ENCODE measurements at regions not wholly inside any gene's neighbourhood (a gene's known extent, or its start where the extent isn't known, plus 50 kb on each side); places are given as distances from the start of the nearest gene placed in this dataset.

- no peaks in the 10 kb centered on the region for H4K20me1 ChIP-seq (ENCODE audit: insufficient read depth, low read length, poor library complexity, severe bottlenecking)
- no peaks in the 10 kb centered on the region for H3F3A ChIP-seq (ENCODE audit: low read depth)
- H3K9ac ChIP-seq (ENCODE audit: low read depth, low read length, poor library complexity, severe bottlenecking) = no peak overlapping the region
- H2AFZ ChIP-seq (ENCODE audit: low read length) = no peak overlapping the region
- no peaks in the 10 kb centered on the region for H3K36me3 ChIP-seq (ENCODE audit: insufficient read depth, low read length)
- no peaks in the 10 kb centered on the region for H3K27me3 ChIP-seq (ENCODE audit: insufficient read depth, low read length, poor library complexity, severe bottlenecking)
- no peaks in the 10 kb centered on the region for H3K9me2 ChIP-seq (replicated peaks; ENCODE audit: low read depth, low read length)
- H3K4me2 ChIP-seq (ENCODE audit: low read depth, low read length, poor library complexity, severe bottlenecking) = no peak overlapping the region
- H3K4me3 ChIP-seq (ENCODE audit: low read length, poor library complexity, severe bottlenecking) = no peak overlapping the region
- H3K9me3 ChIP-seq (ENCODE audit: insufficient read depth, low read depth, low read length) = no peaks in the 10 kb centered on the region
- no peaks in the 10 kb centered on the region for H3K79me2 ChIP-seq (ENCODE audit: insufficient read depth, low read length)
- H3K4me1 ChIP-seq (ENCODE audit: insufficient read depth, low read length, poor library complexity, severe bottlenecking) = no peaks in the 10 kb centered on the region
- TF ChIP-seq EZH2phosphoT487 (IDR thresholded peaks at IDR 0.05; ENCODE audit: borderline replicate concordance) = no peak
- TF ChIP-seq, protein P1, sequence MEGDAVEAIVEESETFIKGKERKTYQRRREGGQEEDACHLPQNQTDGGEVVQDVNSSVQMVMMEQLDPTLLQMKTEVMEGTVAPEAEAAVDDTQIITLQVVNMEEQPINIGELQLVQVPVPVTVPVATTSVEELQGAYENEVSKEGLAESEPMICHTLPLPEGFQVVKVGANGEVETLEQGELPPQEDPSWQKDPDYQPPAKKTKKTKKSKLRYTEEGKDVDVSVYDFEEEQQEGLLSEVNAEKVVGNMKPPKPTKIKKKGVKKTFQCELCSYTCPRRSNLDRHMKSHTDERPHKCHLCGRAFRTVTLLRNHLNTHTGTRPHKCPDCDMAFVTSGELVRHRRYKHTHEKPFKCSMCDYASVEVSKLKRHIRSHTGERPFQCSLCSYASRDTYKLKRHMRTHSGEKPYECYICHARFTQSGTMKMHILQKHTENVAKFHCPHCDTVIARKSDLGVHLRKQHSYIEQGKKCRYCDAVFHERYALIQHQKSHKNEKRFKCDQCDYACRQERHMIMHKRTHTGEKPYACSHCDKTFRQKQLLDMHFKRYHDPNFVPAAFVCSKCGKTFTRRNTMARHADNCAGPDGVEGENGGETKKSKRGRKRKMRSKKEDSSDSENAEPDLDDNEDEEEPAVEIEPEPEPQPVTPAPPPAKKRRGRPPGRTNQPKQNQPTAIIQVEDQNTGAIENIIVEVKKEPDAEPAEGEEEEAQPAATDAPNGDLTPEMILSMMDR (conservative IDR thresholded peaks at IDR 0.05; ENCODE audit: low read length) = no peak
These were observed 179.1 kb upstream of the ZPLD1 start for GRCh38 chr3:102255736-102256135.

DNA sequence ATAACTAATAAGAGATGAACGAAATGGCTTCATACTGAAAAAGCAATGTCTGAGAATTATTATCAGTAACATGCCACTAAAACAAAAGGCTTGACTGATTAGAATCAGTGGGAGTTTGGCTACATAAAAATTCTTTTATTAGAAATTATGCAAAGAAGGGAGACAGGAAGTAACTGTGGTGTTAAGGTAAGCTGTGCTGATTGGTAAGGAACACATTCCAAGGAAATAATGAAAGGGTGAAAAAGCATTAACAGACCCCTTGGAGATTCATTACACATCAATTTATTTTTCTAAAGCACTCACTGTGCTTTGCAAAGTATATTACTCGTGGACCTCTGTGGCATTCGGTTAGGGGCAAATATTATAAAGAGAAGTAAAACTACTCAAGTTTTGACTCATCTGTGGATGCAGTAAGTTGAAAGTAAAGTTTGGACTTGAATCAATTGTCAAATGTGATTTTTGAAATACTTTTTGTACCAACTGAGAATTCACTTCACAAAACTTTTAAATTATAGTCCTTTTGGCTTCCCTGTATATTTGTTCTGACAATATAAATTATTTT is 176.1 kb upstream of the ZPLD1 start:
- no peak overlapping the region for H3K9ac ChIP-seq (ENCODE audit: low read depth, low read length, poor library complexity, severe bottlenecking)
- H3K4me1 ChIP-seq (ENCODE audit: insufficient read depth, low read length, poor library complexity, severe bottlenecking) = no peaks in the 10 kb centered on the region
- no peak overlapping the region for H2AFZ ChIP-seq (ENCODE audit: low read length)
- no peaks in the 10 kb centered on the region for H4K20me1 ChIP-seq (ENCODE audit: insufficient read depth, low read length, poor library complexity, severe bottlenecking)
- H3F3A ChIP-seq (ENCODE audit: low read depth) = no peaks in the 10 kb centered on the region
- H3K9me2 ChIP-seq (replicated peaks; ENCODE audit: low read depth, low read length) = no peaks in the 10 kb centered on the region
- no peaks in the 10 kb centered on the region for H3K27me3 ChIP-seq (ENCODE audit: insufficient read depth, low read length, poor library complexity, severe bottlenecking)
- TF ChIP-seq, protein P1 (conservative IDR thresholded peaks at IDR 0.05; ENCODE audit: low read length) = no peak
- no peak for TF ChIP-seq EZH2phosphoT487 (IDR thresholded peaks at IDR 0.05; ENCODE audit: borderline replicate concordance)
- no peaks in the 10 kb centered on the region for H3K79me2 ChIP-seq (ENCODE audit: insufficient read depth, low read length)
- no peaks in the 10 kb centered on the region for H3K36me3 ChIP-seq (ENCODE audit: insufficient read depth, low read length)
- H3K4me3 ChIP-seq (ENCODE audit: low read length, poor library complexity, severe bottlenecking) = no peak overlapping the region
- no peaks in the 10 kb centered on the region for H3K9me3 ChIP-seq (ENCODE audit: insufficient read depth, low read depth, low read length)
- no peak overlapping the region for H3K4me2 ChIP-seq (ENCODE audit: low read depth, low read length, poor library complexity, severe bottlenecking)

GRCh38 chr3:102259663-102260062 is 175.2 kb upstream of the ZPLD1 start:
- TF ChIP-seq EZH2phosphoT487 (IDR thresholded peaks at IDR 0.05; ENCODE audit: borderline replicate concordance) = no peak
- TF ChIP-seq, protein P1 (conservative IDR thresholded peaks at IDR 0.05; ENCODE audit: low read length) = no peak
- H3K4me3 ChIP-seq (ENCODE audit: low read length, poor library complexity, severe bottlenecking) = no peak overlapping the region
- no peaks in the 10 kb centered on the region for H3F3A ChIP-seq (ENCODE audit: low read depth)
- no peaks in the 10 kb centered on the region for H3K36me3 ChIP-seq (ENCODE audit: insufficient read depth, low read length)
- no peak overlapping the region for H3K4me2 ChIP-seq (ENCODE audit: low read depth, low read length, poor library complexity, severe bottlenecking)
- H3K9me3 ChIP-seq (ENCODE audit: insufficient read depth, low read depth, low read length) = no peaks in the 10 kb centered on the region
- no peaks in the 10 kb centered on the region for H3K27me3 ChIP-seq (ENCODE audit: insufficient read depth, low read length, poor library complexity, severe bottlenecking)
- no peak overlapping the region for H3K9ac ChIP-seq (ENCODE audit: low read depth, low read length, poor library complexity, severe bottlenecking)
- no peaks in the 10 kb centered on the region for H3K79me2 ChIP-seq (ENCODE audit: insufficient read depth, low read length)
- H3K4me1 ChIP-seq (ENCODE audit: insufficient read depth, low read length, poor library complexity, severe bottlenecking) = no peaks in the 10 kb centered on the region
- H3K9me2 ChIP-seq (replicated peaks; ENCODE audit: low read depth, low read length) = no peaks in the 10 kb centered on the region
- no peak overlapping the region for H2AFZ ChIP-seq (ENCODE audit: low read length)
- no peaks in the 10 kb centered on the region for H4K20me1 ChIP-seq (ENCODE audit: insufficient read depth, low read length, poor library complexity, severe bottlenecking)

All from Loucy (cell line).